Tibial nerve (tissue), 4 donors: ENCODE measurements at regions not wholly inside any gene's neighbourhood (a gene's known extent, or its start where the extent isn't known, plus 50 kb on each side); places are given as distances from the start of the nearest gene placed in this dataset.

Source experiments
- EP300 ChIP-seq, 2 donors: sonication (generic); formaldehyde crosslinking; IDR thresholded peaks; one replicate each; pipeline ENCODE4 v1.6.1; 2017; ENCODE audit warnings: antibody characterized with exemption in 2 of 2, mild to moderate bottlenecking in 1 of 2
- TF ChIP-seq, protein P1 (sequence below), 5 experiments: fragments of 200-600 bp in 3 of 5; fragments of 450-650 bp in 2 of 5; sonication (generic) in 3 of 5; IDR thresholded peaks; one replicate each; pipeline ENCODE4 v1.5.1; 2016 to 2019; ENCODE audit warnings: antibody characterized with exemption in 5 of 5, mild to moderate bottlenecking in 3 of 5, moderate library complexity in 2 of 5

DNA sequence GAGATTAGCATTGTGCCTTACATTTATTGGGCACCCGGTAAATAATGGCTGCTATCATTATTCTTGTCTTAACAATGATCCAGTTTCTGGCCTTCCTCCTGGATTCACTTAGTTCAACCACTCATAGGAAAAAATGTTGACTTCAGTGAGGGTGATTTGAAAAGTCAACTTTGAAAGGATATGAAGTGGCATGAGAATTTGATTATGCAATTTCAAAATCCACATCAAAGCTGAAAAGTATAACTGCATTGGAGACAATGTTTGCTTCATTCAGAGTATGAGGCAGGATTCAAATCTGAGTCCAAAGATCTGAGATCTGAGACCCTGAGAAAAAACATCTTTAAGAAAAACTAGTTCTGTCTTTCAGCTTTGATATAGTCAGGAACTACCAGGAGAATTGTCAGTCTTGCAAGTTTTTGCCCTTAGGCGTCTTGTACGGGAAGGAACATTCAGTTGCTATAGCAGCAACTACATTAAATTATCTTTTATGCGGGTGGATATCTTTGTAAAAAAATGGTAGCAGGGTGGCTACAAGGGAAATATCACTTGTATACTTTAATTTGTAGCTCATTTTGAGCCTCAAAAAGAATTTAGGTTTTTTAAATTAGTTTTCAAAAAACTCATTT is 587.5 kb upstream of the LCORL start:
- TF ChIP-seq, protein P1, sequence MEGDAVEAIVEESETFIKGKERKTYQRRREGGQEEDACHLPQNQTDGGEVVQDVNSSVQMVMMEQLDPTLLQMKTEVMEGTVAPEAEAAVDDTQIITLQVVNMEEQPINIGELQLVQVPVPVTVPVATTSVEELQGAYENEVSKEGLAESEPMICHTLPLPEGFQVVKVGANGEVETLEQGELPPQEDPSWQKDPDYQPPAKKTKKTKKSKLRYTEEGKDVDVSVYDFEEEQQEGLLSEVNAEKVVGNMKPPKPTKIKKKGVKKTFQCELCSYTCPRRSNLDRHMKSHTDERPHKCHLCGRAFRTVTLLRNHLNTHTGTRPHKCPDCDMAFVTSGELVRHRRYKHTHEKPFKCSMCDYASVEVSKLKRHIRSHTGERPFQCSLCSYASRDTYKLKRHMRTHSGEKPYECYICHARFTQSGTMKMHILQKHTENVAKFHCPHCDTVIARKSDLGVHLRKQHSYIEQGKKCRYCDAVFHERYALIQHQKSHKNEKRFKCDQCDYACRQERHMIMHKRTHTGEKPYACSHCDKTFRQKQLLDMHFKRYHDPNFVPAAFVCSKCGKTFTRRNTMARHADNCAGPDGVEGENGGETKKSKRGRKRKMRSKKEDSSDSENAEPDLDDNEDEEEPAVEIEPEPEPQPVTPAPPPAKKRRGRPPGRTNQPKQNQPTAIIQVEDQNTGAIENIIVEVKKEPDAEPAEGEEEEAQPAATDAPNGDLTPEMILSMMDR (IDR thresholded peaks at IDR 0.05) = no peak
- TF ChIP-seq EP300 (IDR thresholded peaks at IDR 0.05) = no peak
